AG04449 (cell line): ENCODE measurements at regions not wholly inside any gene's neighbourhood (a gene's known extent, or its start where the extent isn't known, plus 50 kb on each side); places are given as distances from the start of the nearest gene placed in this dataset.

ENCODE experiments used
- CTCF ChIA-PET: fragments of 350-600 bp; formaldehyde crosslinking; extraction: SDS; loops from one replicate; lab custom pipeline; 2021; ENCODE audit warnings: antibody characterized with exemption; lab: Yijun Ruan, JAX
- POLR2A ChIA-PET: fragments of 400-600, 350-600 bp; formaldehyde crosslinking; extraction: SDS; loops from one replicate; lab custom pipeline; 2020; ENCODE audit warnings: antibody characterized with exemption, inconsistent platforms; lab: Yijun Ruan, JAX
- DNase-seq: peaks from one replicate; pipeline ENCODE4 v3.0.0-alpha.2; 2010; ENCODE audit warnings: low read depth, low spot score
- H3K4me3 ChIP-seq: 2 replicates; pipeline ENCODE4 v1.5.1; 2011; ENCODE audit warnings: low read depth, mild to moderate bottlenecking, control low read depth, low read length
- TF ChIP-seq, protein P1 (sequence below): IDR thresholded peaks from one replicate; pipeline ENCODE4 v1.5.1; 2011; ENCODE audit warnings: mild to moderate bottlenecking, moderate library complexity, low read length, control low read depth, inconsistent platforms; ENCODE audit not compliant: insufficient read depth; ENCODE audit errors: missing control alignments

DNA sequence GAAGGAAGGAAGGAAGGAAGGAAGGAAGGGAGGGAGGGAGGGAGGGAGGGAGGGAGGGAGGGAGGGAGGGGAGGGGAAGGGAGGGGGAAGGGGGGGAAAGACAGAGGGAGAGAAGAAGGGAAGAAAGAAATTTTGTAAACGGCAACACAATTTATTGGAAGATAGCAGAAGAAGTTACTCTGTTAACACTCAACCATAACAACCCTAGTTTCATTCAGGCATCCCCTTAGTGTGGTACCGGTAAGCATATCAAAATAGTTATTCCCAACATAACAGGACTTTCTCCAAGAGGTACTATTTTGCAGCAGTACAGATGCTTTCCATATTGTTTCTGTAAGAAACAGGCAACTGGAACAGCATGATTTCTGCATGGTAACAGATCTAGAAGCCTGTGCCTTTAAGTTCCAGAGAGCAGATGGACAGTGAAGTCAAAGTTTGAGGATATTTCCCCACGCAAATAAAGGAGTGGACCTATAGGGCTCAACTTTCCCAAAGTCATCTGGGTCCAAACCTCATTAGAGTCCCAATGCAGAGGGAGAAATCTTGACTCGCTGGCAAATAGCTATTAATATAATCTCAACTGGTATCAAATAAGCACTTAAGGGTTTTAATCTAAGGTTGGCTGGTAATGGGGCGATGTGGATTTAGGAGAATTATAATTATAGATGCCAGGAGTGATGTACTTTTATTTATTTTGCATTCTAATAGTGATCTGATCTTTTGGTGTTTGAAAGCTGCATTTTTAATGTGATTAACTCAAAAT lies 69.4 kb downstream of the TENT5A start:
- TF ChIP-seq, protein P1, sequence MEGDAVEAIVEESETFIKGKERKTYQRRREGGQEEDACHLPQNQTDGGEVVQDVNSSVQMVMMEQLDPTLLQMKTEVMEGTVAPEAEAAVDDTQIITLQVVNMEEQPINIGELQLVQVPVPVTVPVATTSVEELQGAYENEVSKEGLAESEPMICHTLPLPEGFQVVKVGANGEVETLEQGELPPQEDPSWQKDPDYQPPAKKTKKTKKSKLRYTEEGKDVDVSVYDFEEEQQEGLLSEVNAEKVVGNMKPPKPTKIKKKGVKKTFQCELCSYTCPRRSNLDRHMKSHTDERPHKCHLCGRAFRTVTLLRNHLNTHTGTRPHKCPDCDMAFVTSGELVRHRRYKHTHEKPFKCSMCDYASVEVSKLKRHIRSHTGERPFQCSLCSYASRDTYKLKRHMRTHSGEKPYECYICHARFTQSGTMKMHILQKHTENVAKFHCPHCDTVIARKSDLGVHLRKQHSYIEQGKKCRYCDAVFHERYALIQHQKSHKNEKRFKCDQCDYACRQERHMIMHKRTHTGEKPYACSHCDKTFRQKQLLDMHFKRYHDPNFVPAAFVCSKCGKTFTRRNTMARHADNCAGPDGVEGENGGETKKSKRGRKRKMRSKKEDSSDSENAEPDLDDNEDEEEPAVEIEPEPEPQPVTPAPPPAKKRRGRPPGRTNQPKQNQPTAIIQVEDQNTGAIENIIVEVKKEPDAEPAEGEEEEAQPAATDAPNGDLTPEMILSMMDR: no peak
- no peak for DNase-seq
- POLR2A ChIA-PET: no interaction called here
- H3K4me3 ChIP-seq: no peak overlapping the region
- CTCF ChIA-PET: no interaction called here

DNA sequence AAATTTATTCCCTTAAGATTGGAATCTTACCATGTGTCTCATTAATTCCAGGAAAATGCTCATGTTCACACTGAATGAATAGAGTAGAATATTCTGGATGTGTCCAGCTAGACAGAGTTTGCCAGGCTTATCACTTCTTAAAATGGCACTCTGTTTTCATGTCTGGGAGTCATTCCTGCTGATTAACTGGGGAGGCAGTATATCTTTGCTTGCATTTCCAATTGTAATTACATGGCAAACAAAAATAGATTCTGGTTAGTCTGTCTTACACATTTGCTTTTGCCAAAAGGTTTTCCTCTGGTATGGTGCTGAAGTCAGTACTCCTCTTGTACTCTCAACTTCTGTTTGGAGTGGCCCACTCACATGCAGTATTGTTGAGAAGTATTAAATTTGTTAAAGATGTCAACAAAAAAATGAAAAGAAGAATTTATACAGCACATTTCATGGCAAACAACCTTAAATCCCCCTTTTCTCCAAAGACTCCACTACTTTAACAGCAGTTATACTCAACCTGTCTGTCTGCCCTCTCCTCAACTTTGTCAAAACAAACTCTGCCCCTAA lies 70.2 kb downstream of the TENT5A start:
- H3K4me3 ChIP-seq: no peak overlapping the region
- TF ChIP-seq, protein P1: no peak
- POLR2A ChIA-PET: no interaction called here
- CTCF ChIA-PET: no interaction called here
- no peak for DNase-seq

GRCh38 chr6:81669445-81669844 lies 83.0 kb downstream of the TENT5A start:
- TF ChIP-seq, protein P1: no peak
- no peak overlapping the region for H3K4me3 ChIP-seq
- ChIA-PET CTCF (no interaction called here), POLR2A (no interaction called here)
- DNase-seq: no peak

GRCh38 chr6:81668615-81669047 lies 83.8 kb downstream of the TENT5A start:
- DNase-seq: no peak
- no peak overlapping the region for H3K4me3 ChIP-seq
- TF ChIP-seq, protein P1: no peak
- ChIA-PET POLR2A (no interaction called here), CTCF (no interaction called here)

DNA sequence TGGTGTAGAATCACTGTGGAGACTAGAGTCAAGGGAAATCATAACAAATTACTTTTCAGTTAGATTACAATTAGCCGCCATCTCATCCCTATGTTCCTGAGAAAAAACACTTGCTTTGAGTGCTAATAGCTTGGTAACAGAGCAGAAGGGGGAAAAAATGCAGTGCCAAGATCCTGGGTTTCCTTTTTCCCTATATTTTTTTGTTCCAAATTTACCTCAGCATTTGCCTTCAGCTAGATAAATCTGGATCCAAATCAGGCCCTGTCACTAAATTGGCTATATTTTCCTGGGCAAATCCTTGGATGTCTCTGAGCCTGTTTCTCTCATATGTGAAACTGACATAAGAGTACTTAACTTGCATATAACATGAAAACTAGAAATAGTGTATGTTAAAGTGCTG lies 86.0 kb downstream of the TENT5A start:
- POLR2A ChIA-PET: no interaction called here
- TF ChIP-seq, protein P1: no peak
- H3K4me3 ChIP-seq: no peak overlapping the region
- no peak for DNase-seq
- CTCF ChIA-PET: no interaction called here

GRCh38 chr6:81656231-81656630 lies 96.2 kb downstream of the TENT5A start:
- ChIA-PET POLR2A (no interaction called here), CTCF (no interaction called here)
- no peak for DNase-seq
- TF ChIP-seq, protein P1: no peak
- H3K4me3 ChIP-seq: no peak overlapping the region
